HG02973 (cell line): ENCODE measurements at regions not wholly inside any gene's neighbourhood (a gene's known extent, or its start where the extent isn't known, plus 50 kb on each side); places are given as distances from the start of the nearest gene placed in this dataset.

Source experiments
- ATAC-seq: cut with Tn5 transposase; IDR thresholded peaks from one replicate; pipeline ENCODE4 v1.9.1; 2021; ENCODE audit warnings: moderate library complexity; ENCODE audit not compliant: unreplicated experiment

- no peak for ATAC-seq
Measured at GRCh38 chr5:77948476-77948875, 172.3 kb upstream of the TBCA start.

GRCh38 chr5:77947041-77947428 is 170.9 kb upstream of the TBCA start:
- ATAC-seq: no peak

GRCh38 chr5:77946381-77947040 is 170.4 kb upstream of the TBCA start:
- ATAC-seq: no peak

- no peak for ATAC-seq
Measured at GRCh38 chr5:77945874-77946273, 169.7 kb upstream of the TBCA start.

GRCh38 chr5:77944757-77945340 is 168.7 kb upstream of the TBCA start:
- ATAC-seq: no peak

- ATAC-seq: no peak
Measured at GRCh38 chr5:77943851-77944250, 167.7 kb upstream of the TBCA start.

GRCh38 chr5:77942578-77943239 is 166.6 kb upstream of the TBCA start:
- no peak for ATAC-seq

GRCh38 chr5:77937015-77937908 is 161.1 kb upstream of the TBCA start:
- ATAC-seq: peak; percentile 87

- no peak for ATAC-seq
Measured at GRCh38 chr5:77936365-77936693, 160.2 kb upstream of the TBCA start.

GRCh38 chr5:77935506-77936364 is 159.6 kb upstream of the TBCA start:
- ATAC-seq: no peak

- ATAC-seq: no peak
Measured at GRCh38 chr5:77928776-77929300, 152.7 kb upstream of the TBCA start.

GRCh38 chr5:77926337-77926736 is 150.2 kb upstream of the TBCA start:
- ATAC-seq: no peak

GRCh38 chr5:77925503-77925902 is 149.4 kb upstream of the TBCA start:
- no peak for ATAC-seq

GRCh38 chr5:77924081-77924480 is 147.9 kb upstream of the TBCA start:
- ATAC-seq: no peak

GRCh38 chr5:77923666-77924065 is 147.5 kb upstream of the TBCA start:
- no peak for ATAC-seq

- ATAC-seq: no peak
Measured at GRCh38 chr5:77921094-77921768, 145.1 kb upstream of the TBCA start.

GRCh38 chr5:77920359-77921058 is 144.4 kb upstream of the TBCA start:
- no peak for ATAC-seq

- no peak for ATAC-seq
Measured at GRCh38 chr5:77915346-77915745, 139.2 kb upstream of the TBCA start.

GRCh38 chr5:77912721-77913120 is 136.6 kb upstream of the TBCA start:
- ATAC-seq: no peak
